HG03521 (cell line): ENCODE measurements at regions not wholly inside any gene's neighbourhood (a gene's known extent, or its start where the extent isn't known, plus 50 kb on each side); places are given as distances from the start of the nearest gene placed in this dataset.

Experiments used
- ATAC-seq: cut with Tn5 transposase; IDR thresholded peaks from one replicate; pipeline ENCODE4 v1.9.1; 2021; ENCODE audit warnings: mild to moderate bottlenecking, moderate library complexity; ENCODE audit not compliant: unreplicated experiment

DNA sequence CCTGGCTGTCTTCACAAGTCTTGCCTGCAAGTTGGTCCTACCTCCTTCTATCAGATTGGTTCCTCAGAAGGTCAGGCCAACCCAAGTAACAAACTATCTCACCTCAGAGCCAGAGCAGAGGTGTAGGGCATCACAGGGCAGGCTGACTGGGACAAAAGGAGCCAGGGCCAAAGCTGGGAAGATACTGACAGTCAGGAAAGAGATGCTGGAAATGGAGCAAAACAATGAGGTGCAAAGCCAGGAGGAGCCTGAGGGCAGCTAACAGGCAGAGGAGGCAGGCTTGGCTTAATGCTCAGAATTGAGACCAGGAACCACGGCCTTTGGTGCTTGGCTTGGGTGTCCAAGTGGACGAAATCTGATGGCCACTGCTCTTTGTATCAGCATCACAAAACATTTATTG lies 68.4 kb upstream of the PNMA1 start:
- ATAC-seq, result no peak

DNA sequence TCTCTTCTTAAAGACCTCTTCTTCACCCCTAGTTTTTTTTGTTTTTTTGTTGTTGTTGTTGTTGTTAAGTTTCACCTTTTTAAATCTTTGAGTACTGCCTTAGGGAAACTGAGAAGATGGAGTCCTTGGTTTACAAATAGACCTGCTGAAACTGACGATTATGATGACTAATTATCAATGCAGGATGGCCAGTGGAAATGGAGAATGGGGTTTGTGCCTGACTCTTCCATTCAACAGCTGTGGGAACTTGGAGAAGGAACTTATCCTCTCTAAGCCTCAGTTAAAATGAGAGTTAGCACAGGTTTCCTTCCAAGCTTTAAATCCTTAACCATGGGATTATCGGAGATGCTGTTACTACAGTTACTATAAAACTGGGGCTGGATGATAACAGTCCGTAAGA lies 66.7 kb upstream of the PNMA1 start:
- no peak for ATAC-seq

DNA sequence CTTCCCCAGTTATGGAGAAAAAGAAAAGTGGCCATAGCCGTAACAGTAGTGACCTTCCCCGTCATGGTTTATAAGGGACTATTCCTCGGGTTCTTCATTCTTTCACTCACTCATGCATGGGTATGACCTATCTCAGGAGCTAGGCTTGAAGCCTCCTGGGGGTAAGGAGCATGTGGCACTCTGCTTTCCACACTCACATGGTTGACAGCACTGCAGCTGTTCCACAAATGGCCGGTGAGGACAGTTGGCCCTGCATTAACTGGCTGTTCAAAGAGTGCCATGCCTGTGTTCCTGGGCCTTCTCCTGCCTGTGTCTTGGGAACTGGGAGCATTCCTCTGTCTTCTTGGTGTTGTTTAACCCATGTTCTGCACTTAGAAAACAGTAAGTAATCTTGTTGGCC lies 66.2 kb upstream of the PNMA1 start:
- no peak for ATAC-seq

DNA sequence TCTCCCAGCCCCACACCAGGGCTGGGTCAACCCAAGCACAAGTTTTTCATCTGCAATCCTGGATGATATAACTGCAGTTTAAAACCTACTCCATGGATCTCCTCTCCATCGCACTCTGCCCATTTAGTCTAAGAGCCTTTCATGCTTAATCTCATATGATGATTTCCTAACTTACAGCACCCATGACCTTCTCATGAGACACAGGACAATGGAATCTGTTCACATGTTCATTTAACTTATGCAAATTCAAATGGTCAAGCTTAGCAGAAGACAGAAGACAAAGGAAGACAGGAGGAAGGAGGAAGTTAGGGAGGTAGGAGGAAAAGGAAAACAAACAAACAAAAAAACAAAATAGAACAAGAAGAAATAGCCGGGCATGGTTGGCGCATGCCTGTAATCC lies 64.6 kb upstream of the PNMA1 start:
- no peak for ATAC-seq

DNA sequence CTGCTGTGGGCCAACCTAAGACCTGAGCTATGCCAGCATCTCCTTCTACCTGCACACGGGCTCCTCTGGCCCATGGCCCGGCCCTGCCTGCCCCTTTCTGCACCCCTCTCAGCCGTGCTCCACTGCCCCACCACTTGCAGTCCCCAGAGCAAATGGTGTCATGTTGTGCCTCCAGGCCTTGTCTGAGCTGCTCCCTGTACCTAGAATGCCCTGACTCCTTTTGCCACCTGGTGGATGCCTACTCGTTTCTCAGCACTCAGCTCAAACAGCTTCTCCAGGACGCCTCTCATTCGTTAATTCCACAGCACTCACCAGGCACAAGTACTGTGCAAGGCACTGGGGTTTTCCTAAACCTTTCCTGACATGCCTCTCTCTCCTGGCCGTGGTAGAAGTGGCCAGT lies 63.2 kb upstream of the PNMA1 start:
- no peak for ATAC-seq

DNA sequence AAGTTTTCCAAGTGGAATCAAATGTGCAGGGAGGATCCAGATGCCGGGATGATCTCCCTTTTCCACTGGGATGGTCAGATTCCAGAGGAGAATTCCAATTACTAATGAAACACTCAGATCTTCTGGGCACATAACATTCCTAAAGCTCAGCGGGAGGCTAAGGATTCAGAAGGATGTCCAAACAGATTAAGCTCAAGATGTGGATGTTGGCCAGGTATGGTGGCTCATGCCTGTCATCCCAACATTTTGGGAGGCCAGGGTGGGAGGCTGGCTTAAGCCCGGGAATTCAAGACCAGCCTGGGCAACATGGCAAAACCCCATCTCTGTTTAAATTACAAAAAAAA lies 62.0 kb upstream of the PNMA1 start:
- no peak for ATAC-seq

DNA sequence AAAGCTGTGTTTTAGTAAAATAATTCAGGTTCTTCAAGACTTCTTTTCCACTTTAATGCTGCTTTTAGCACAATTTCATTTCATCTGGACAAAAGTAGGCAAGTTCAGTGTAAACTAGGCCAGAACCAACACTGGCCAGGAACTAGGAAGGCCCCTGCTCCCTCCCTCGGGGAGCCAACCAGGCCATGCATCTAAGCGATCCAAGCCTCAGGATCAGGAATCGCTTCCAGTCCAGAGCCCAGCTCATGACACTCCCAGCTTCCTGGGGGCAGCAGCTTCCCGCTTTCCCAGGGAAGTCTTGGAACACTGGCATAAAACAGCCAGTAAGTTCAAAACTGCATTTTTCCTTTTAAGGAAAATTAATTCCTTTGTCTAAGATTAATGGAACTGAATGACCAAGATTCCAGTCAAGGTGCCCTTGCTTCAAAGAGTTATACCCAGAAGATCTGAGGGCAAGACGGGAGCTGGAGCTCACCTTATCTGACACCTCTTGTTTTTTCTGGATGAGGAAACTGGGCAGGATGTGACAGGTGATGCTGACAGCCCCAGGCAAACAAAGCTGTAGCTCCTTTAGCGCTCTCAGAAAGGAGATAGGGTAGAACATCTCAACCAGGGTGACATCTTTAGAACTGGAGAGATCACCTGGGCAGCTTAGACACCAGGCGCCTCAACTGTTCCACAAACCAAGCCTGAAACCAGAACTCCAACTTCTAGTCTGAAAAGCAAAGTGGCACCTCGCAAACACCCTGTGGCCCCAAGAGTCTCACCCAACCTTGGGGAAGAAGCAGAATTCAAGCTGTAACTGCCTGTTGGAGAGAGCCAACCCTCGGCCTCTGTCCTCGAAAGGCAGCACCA lies 61.4 kb upstream of the PNMA1 start:
- no peak for ATAC-seq

DNA sequence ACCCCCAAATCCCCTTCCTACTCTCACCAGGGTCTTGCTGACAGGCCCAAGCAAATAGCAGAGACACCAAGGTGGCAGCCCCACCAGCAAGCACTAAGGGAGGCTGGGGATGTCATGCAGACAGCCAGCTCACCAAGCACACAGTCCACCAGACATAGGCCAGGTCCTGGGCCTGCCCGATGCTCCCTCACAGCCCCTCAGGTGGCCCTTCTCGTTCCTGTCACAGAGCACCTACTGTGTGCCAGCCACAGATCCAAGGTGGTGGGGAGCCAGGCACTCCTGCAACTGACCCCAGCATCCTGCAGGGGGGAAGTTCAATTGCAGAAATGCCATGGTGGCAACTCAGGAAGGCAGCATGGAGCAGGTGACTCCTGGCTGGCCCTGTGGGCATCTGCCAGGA lies 60.5 kb upstream of the PNMA1 start:
- no peak for ATAC-seq

DNA sequence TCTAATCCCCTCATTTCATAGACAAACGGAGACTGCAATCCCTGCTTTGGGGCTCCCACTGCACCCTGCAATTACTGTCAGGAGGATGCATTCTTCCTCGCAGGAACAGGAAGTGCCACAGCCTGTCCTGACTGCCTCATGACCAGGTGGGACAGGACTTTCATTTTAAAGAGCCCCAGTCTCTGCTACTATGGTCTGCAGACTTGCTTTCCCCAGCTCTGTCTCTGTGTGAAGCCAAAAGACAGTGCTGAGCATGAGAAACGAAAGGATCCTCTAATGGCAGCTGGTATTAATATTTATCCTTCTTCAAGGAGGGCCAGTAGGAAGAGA lies 60.0 kb upstream of the PNMA1 start:
- ATAC-seq, result no peak

DNA sequence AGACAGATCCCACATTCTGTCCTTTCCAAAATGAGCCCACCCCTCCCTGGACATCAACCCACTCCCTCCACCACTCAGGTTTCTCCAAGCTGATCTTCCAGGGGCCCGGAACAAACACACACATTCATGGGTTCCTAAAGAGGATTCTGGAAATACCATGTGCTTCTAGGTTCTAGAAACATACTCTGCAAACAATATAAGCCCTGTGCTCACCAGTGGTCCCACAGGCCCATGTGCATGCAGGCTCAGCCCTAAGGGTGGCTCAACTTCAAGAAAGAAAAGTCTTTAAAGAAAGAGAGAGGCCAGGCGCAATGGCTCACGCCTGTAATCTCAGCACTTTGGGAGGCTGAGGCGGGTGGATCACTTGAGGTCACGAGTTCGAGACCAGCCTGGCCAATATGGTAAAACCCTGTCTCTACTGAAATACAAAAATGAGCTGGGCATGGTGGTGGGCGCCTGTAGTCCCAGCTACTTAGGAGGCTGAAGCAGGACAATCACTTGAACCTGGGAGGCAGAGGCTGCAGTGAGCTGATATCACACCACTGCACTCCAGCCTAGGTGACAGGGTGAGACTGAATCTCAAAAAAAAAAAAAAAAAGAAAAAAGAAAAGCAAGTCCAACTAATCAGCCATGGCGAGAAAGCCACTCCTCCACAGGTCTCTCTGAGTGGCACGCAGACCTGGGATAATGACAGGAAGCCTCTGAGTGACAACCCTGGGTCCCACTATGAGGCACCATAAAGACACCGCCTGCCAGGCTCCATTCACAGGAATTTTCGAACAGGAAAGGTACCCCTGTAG lies 59.5 kb upstream of the PNMA1 start:
- no peak for ATAC-seq

DNA sequence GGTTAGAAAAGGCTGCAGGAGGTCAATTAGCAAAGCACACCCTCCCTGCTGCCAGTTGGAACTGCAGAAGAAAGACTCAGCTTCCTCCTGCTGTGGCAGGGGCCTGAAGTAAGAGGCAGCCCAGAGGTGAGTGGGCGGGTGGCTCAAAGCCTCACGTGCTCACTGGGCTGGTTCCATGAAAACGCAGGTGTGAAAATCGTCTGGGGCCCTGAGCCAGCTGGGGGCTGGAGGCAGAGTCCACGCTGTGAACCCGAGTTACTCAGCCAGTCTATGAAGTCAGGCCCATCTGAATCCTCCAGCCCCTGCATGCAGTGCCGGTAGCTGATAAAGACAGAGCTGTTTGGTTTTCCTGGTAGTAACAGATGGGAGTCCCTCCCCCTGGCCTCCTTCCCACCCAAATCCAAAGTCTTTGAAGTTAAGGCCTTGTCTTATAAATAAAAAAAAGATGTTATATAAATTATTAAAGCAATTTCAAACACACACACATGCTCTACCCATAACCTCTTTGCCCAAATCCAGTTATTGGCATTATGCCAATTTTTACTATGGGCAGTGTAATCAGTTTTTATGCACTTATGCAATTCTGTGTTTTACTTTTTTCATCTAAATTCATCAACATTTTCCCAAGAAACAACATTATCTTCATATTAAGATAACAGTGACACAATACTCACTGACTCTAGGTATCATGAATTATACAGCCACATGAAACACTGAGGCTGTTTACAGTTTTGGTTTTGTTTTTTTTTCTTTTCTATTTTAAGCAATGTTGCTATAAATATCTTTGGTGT lies 57.9 kb upstream of the PNMA1 start:
- ATAC-seq, result peak; percentile 53

DNA sequence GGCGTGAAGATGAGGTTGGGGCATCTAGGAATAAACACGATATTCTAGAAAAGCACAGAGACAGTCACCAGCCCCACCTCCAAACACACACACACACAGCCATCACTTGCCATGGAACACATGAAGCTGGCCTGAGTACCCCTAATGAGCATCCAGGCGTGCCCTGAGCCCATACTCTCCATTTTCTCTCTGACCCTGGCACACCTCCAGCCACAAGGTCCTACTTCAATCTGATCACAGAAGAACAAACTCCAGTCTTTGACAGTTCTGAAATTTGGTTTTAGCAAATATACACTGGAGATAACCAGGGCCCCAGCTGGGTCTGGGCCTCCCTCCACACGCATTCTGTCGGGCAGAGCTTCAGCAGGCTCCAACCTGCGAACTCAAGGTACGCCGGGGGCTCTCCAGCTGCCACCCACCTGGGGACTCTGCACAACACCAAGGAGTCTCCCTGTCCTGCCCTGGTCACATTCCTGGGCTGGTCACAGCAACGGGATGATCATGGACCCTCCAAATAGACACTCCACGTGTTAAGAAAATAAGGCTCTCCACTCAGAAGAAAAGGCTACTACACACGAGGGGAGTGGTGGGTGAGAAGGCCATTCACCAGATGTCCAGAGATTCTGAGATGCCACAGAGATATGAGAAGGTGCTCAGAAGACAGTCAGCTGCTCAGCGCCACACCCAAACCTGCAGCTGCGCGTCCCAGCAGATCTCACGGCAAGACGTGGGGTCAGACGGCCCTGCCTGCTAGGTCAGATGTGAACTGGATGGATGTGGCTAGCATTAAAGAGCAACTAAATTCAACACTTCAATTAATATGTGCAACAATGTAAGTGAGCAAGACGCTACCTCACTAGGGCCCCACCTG lies 57.0 kb upstream of the PNMA1 start:
- peak; percentile 9 for ATAC-seq

DNA sequence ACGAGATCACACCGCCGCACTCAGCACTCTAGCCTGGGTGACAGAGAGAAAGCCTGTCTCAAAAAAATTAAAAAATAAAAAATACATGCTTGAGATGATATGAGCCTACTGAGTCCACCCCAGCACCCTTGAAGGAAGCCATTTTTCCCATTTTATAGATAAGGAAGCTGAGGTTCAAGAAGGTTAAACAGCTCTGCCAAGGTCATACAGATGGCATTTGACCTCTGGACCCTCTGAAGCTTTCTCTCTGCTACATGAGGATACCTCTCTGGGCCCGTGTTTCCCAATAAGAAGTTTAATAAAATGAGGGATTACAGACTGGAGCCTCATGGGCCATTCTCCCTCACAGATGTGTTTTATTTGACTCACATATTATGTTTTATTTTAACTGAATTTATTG lies 53.9 kb upstream of the PNMA1 start:
- no peak for ATAC-seq

DNA sequence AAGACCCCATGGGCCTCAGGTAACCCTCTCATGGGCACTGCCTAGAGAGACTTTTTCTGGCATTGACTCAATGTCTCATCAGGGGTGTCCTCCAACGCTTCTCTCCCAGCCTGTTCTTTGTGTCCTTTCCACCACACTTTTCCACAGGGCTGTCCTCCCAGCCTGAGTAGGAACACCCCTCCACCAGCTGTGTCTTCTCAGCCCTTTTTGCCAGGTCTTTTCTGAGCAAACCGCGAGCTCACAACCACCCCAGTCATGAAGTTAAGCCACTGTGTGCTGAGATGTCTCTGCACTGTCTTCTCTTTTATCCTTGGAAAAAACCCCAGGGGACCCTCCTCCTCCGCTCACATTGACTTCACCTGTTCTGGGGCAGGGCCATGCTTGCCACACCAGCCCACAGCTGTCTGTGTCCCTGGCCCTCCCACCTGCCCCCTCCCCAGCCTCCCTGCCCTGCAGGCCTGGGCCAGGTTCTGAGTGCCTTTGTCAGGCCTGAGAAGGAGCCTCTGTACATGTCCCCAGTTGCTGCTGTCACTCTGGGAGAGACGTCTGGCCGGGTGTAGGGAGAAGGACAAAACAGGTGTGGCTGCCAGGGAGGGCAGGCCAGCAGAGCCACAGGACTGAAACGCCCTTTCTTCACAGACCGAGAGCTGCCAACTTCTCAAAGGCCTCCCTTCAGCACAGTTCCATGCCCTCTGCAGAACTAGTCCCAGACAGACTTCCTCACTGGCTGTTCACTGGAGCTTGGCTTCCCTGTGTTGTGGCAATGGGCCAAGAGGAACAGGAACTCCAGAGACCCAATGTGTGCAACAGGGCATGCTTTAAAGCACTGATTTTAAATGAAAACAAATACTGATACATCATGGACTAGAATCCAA lies 50.5 kb upstream of the PNMA1 start:
- no peak for ATAC-seq
